HEK293T (cell line): ENCODE measurements at regions not wholly inside any gene's neighbourhood (a gene's known extent, or its start where the extent isn't known, plus 50 kb on each side); places are given as distances from the start of the nearest gene placed in this dataset.

Experiments
- ARNT ChIP-seq: fragments of 450-650 bp; IDR thresholded peaks from 2 replicates; pipeline ENCODE4 v1.6.1; 2017; ENCODE audit warnings: mild to moderate bottlenecking
- BHLHE40 ChIP-seq: fragments of 450-650 bp; IDR thresholded peaks from 2 replicates; pipeline ENCODE4 v1.6.1; 2016; ENCODE audit warnings: mild to moderate bottlenecking, moderate library complexity, borderline replicate concordance
- CTBP1 ChIP-seq: fragments of 450-650 bp; IDR thresholded peaks from 2 replicates; pipeline ENCODE4 v1.6.1; 2016; ENCODE audit warnings: borderline replicate concordance
- ELF4 ChIP-seq: fragments of 450-650 bp; IDR thresholded peaks from 2 replicates; pipeline ENCODE4 v1.6.1; 2017; ENCODE audit warnings: antibody characterized with exemption
- FOXA1 ChIP-seq: fragments of 450-650 bp; IDR thresholded peaks from 2 replicates; pipeline ENCODE4 v1.6.1; 2016; ENCODE audit warnings: mild to moderate bottlenecking
- FOXK2 ChIP-seq: fragments of 450-650 bp; IDR thresholded peaks from 2 replicates; pipeline ENCODE4 v1.6.1; 2016; ENCODE audit warnings: mild to moderate bottlenecking
- FOXM1 ChIP-seq: fragments of 450-650 bp; IDR thresholded peaks from 2 replicates; pipeline ENCODE4 v1.6.1; 2017; ENCODE audit warnings: mild to moderate bottlenecking, borderline replicate concordance
- L3MBTL2 ChIP-seq: fragments of 450-650 bp; conservative IDR thresholded peaks from 2 replicates; pipeline ENCODE4 v1.6.1; 2016; ENCODE audit warnings: mild to moderate bottlenecking
- NFRKB ChIP-seq: fragments of 450-650 bp; IDR thresholded peaks from 2 replicates; pipeline ENCODE4 v1.6.1; 2016; ENCODE audit warnings: mild to moderate bottlenecking, moderate library complexity
- PKNOX1 ChIP-seq: fragments of 450-650 bp; IDR thresholded peaks from 2 replicates; pipeline ENCODE4 v1.6.1; 2016
- SP1 ChIP-seq: fragments of 450-650 bp; IDR thresholded peaks from 2 replicates; pipeline ENCODE4 v1.6.1; 2017
- SUZ12 ChIP-seq: fragments of 450-650 bp; IDR thresholded peaks from 2 replicates; pipeline ENCODE4 v1.6.1; 2016; ENCODE audit warnings: mild to moderate bottlenecking
- TARDBP ChIP-seq: fragments of 450-650 bp; IDR thresholded peaks from 2 replicates; pipeline ENCODE4 v1.6.1; 2016

- no peak for TF ChIP-seq BHLHE40
- TF ChIP-seq SUZ12 = no peak
- no peak for TF ChIP-seq ARNT
- TF ChIP-seq FOXK2 = no peak
- no peak for TF ChIP-seq L3MBTL2
- TF ChIP-seq PKNOX1 = no peak
- no peak for TF ChIP-seq CTBP1
- no peak for TF ChIP-seq NFRKB
- no peak for TF ChIP-seq TARDBP
- TF ChIP-seq ELF4 = no peak
- TF ChIP-seq SP1 = no peak
- no peak for TF ChIP-seq FOXA1
- no peak for TF ChIP-seq FOXM1
Observed at GRCh38 chr1:56425494-56426037, 153.8 kb downstream of the PLPP3 start.
